GM12874 (cell line): ENCODE measurements at regions not wholly inside any gene's neighbourhood (a gene's known extent, or its start where the extent isn't known, plus 50 kb on each side); places are given as distances from the start of the nearest gene placed in this dataset.

Experiments used
- TF ChIP-seq, protein P1 (sequence below): IDR thresholded peaks from 2 replicates; pipeline ENCODE4 v1.5.1; 2011; ENCODE audit warnings: low read depth, mild to moderate bottlenecking, control low read depth, low read length, moderate library complexity; ENCODE audit not compliant: insufficient read depth

DNA sequence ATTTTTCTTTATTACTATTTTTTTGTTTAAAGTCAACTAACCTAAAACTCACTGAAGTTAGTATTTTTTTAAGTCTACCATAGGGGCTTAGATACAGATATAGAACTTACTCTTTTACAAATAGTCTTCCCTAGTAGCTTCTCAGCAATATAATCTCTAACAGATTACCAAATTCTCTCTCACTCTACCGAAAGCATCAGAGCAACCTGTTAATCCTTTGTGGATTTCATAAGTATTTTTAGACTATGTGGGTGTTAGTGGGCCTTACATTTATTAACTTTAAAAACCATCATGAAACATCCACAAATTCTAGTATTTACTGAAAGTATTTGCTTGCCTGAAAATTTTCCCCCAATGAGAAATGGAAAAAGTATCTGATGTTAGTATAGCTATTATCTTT, 84.6 kb upstream of the TFPI start:
- TF ChIP-seq, protein P1, sequence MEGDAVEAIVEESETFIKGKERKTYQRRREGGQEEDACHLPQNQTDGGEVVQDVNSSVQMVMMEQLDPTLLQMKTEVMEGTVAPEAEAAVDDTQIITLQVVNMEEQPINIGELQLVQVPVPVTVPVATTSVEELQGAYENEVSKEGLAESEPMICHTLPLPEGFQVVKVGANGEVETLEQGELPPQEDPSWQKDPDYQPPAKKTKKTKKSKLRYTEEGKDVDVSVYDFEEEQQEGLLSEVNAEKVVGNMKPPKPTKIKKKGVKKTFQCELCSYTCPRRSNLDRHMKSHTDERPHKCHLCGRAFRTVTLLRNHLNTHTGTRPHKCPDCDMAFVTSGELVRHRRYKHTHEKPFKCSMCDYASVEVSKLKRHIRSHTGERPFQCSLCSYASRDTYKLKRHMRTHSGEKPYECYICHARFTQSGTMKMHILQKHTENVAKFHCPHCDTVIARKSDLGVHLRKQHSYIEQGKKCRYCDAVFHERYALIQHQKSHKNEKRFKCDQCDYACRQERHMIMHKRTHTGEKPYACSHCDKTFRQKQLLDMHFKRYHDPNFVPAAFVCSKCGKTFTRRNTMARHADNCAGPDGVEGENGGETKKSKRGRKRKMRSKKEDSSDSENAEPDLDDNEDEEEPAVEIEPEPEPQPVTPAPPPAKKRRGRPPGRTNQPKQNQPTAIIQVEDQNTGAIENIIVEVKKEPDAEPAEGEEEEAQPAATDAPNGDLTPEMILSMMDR: no peak

DNA sequence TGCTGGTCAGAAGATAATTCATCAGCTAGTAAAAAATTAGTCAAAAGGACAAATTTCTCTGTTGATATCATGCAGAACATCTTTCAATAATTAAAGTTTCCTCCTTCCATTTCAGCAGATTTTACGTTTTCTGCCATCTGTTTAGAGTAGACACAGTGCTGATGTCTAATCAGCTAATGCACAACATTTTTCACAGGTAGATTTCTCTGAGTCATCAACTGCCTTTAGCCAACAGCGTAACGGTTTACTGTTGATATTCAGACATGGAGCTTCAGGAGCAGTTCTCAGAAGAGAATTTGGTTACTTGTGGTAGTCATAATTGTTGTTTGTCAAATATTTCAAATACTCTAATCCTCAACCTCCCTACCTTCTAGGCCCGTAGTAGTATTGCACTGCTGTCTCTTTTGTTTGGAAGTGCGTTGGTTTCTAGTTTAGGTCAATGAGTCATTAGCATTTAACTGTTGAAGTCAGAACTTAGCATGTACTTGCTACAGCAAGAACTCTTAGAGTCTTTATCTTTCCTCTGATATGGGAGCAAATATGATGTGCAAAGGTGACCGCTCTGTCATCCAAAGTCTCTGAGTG, 86.8 kb upstream of the TFPI start:
- TF ChIP-seq, protein P1: no peak

DNA sequence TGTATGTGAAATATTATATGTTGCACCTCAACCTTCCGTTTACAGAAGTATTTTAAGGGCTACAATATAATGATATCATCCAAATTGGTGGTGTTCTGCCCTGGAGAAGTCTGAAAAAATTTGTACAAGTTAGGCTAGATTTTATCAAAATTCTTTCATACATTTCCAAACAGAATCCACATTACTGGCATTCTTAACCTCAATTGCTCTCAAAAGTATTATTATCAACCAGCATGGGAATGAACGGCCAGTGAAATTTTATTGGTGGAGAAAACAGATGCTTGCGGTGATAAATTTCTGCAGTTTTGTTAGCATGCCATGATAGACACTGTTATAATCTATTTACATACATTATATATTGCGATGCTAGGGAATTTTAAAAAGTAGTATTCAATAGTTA, 88.3 kb upstream of the TFPI start:
- TF ChIP-seq, protein P1: no peak

DNA sequence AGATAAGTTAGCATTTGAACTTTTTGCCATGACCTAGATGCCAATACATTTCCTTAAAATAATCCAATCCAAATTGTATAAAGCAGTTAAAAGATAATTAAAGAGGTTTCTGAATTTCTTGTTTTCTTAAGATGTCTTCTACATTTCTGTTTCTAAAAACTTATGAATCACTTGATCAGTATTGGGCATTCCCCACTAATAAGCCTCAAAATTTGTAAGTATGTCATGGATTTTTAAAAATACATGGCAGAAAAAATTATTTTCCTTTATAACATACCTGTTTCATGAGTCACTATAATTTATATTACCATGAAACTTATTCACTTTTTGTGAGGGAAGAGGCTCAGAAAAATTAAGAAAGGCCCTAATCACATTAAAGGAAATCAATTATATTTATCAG, 90.3 kb upstream of the TFPI start:
- TF ChIP-seq, protein P1: no peak

DNA sequence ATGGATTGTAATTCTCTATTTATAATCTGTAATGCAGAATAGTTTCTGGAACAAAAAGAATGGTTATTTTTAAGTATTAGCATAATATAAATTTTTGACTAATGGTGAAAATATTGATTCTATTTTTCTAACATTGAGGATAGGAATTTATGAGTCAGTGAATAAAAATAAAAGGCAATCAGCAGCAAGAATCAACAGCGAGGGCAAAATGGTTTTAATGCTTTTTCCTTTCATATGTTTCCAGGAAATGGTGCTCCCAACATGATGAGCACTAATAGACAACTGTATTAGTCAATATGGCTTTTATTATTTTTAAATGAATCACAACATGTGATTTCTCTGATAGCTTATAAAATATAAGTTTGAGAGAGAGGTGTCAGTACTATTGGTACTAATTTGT, 90.7 kb upstream of the TFPI start:
- TF ChIP-seq, protein P1: no peak

DNA sequence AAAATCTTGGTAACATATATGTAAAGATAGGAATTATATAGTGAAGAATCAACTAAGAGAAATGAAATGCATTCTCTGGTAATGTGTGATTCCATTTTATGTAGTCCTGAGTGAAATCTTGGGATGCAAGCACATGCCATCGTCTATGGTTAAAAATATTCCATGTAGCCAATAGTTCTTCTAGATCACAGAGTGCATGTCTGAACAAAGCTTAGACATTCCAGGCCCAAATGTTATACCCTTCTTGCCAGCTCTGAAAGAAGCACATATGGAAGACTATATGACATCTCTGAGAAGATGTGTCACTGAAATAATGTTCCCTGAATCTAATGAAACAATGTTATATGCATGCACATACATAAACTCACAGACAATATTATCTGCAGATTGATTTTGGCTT, 92.3 kb upstream of the TFPI start:
- TF ChIP-seq, protein P1: no peak

DNA sequence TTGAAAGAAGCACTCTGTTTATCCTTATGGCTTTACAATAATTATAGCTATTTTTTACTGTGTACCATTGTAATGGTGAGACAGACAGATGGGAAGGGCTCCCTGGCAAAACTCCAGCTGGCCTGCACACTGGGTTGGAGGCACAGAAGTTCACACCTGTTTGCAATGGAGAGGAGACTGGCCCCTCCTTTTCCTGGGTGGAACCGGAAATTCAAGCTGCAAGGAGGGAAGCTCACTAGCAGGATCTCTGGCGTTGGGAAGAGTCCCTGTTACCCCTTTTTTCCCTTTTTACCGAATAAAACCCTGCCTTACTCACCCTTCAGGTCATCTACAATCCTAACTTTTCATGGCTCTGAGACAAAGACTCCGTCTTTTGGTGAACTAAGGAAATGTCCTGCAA, 100.3 kb upstream of the TFPI start:
- TF ChIP-seq, protein P1: no peak
